GM18907 (cell line): ENCODE measurements at regions not wholly inside any gene's neighbourhood (a gene's known extent, or its start where the extent isn't known, plus 50 kb on each side); places are given as distances from the start of the nearest gene placed in this dataset.
"Not testable (repeated sequence)": the region's sequence is repeated elsewhere in the genome, so short reads cannot be mapped to it uniquely, and the experiment has no call there.

ENCODE experiments used
- ATAC-seq: cut with Tn5 transposase; IDR thresholded peaks from one replicate; pipeline ENCODE4 v1.9.1; 2021; ENCODE audit warnings: mild to moderate bottlenecking, moderate library complexity; ENCODE audit not compliant: unreplicated experiment

DNA sequence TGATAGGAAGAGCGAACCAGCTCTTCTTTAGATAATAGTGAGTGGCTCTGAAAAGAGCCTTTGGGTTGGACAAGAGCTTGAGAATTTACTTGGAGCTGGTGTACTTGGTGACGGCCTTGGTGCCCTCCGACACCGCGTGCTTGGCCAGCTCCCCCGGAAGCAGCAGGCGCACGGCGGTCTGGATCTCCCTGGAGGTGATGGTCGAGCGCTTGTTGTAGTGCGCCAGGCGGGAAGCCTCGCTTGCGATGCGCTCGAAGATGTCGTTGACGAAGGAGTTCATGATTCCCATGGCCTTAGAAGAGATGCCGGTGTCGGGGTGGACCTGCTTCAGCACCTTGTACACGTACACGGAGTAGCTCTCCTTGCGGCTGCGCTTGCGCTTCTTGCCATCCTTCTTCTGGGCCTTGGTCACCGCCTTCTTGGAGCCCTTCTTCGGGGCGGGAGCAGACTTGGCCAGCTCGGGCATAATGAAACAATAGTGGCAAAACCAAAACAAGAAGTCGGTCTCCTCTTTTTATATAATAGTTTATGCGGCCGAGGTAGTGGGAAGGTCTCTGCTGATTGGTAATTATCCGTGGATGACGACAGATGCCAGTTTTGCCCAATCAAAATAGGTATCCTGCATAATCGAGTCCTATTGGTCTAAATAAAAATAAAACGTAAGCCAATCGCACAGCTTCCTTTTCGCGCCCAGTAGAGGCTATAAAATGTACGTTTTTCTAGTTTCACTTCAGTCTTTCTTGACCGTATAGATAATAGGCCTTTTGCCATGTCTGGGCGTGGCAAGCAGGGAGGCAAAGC is 104.6 kb downstream of the OR2B2 start:
- peak; percentile 71 for ATAC-seq

DNA sequence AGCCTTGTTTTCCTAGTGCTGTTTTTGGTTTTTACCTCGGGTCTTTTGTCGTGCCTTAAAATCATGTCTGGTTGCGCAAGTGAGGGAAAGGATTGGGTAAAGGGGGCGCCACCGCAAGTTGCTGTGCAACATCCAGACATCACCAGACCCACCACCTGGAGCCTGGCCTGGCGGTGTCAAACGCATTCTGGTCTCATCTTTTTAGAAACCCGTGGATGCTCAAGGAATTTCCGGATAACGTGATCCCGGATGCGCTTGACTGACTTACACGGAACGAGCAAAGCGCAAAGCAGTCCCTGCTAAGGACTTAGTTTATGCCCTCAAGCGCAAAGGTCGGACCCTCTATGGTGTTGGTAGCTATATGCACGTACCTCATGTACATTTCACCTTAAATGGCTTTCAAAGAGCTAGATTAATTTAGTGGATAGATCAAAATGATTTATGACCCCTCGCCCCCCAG is 105.2 kb downstream of the OR2B2 start:
- ATAC-seq = no peak

- no peak for ATAC-seq
Measured at GRCh38 chr6:27805347-27805746, 106.8 kb downstream of the OR2B2 start.

DNA sequence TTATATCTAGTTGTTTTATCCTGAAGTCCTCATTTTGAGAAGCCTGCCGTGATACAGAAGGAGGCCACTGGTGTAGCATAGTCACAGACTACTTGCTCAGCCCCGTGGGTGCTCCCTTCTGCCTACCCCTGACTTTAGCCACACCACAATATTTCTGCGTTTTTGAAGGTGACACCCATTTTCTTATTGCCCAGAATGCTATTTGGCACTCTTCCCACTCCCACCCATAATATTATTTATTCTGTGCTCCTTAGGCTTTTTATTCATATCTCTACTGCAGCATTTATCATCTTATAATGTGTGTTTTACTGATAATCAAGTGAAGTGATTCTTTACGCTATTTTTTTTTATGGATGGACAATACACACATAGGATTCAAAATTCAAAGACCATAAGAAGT is 107.3 kb downstream of the OR2B2 start:
- no peak for ATAC-seq

GRCh38 chr6:27800731-27801373 is 111.3 kb downstream of the OR2B2 start:
- no peak for ATAC-seq

GRCh38 chr6:27797960-27798359 is 114.2 kb downstream of the OR2B2 start:
- ATAC-seq = no peak

GRCh38 chr6:27796736-27797481 is 115.3 kb downstream of the OR2B2 start:
- not testable (repeated sequence) for ATAC-seq

DNA sequence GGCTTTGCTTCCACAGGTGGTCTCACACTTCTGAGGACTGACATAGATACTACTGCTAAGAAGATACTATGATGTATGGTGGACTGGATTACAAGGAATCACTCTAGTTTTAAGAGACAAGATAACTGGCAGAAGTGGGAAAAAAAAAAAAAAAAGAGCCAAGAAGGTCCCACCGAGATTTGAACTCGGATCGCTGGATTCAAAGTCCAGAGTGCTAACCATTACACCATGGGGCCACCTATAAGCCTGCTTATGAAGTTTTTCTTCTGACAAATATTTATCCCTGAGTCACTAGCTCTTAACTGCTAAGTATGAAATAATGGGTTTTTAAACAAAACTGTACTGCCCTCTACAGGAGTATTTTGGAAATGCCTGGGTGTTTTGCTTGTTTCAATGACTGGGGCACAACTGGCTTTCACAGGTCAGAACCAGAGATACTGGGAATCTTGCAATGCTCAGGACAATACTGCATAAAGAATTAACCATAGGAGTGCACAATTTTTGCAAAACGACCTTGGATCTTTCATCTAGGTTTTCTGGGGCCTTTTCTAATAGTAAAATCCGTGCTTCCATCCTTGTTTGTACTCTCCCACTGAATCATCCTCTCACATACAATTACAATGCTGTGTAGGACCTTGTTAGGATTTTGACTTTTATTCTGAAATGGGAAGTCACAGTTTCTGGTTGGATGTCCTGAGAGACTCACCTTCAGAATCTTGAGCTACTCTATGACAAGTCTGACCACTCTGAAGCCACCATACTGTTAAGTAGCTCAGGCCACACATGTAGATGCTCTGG is 116.3 kb downstream of the OR2B2 start:
- peak; percentile 58 for ATAC-seq

- no peak for ATAC-seq
Measured at GRCh38 chr6:27791182-27791943, 120.8 kb downstream of the OR2B2 start.

- ATAC-seq = not testable (repeated sequence)
Measured at GRCh38 chr6:27788376-27788775, 123.8 kb downstream of the OR2B2 start.

GRCh38 chr6:27786048-27786447 is 126.1 kb downstream of the OR2B2 start:
- no peak for ATAC-seq

GRCh38 chr6:27785294-27785693 is 126.9 kb downstream of the OR2B2 start:
- ATAC-seq = no peak

DNA sequence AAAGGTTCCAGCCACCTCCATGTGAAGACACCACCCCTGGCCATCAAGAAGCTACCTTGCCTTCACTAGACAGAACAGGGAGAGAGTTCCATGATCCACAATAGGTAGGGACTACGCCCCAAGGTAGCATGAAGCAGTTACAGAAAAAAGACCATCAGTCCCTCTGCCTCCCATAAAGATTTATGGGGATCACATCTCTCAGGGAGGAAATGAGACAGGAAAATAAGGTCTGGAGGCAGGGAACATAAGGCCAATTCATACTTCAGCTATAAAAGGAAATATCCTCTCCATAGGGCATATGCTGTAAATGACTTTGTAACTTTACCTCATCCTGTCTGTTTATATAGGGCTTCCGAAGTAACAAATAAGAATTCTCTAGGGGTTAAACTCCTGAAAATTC is 129.4 kb downstream of the OR2B2 start:
- ATAC-seq = no peak

- ATAC-seq = no peak
Measured at GRCh38 chr6:27778625-27779417, 133.4 kb downstream of the OR2B2 start.

DNA sequence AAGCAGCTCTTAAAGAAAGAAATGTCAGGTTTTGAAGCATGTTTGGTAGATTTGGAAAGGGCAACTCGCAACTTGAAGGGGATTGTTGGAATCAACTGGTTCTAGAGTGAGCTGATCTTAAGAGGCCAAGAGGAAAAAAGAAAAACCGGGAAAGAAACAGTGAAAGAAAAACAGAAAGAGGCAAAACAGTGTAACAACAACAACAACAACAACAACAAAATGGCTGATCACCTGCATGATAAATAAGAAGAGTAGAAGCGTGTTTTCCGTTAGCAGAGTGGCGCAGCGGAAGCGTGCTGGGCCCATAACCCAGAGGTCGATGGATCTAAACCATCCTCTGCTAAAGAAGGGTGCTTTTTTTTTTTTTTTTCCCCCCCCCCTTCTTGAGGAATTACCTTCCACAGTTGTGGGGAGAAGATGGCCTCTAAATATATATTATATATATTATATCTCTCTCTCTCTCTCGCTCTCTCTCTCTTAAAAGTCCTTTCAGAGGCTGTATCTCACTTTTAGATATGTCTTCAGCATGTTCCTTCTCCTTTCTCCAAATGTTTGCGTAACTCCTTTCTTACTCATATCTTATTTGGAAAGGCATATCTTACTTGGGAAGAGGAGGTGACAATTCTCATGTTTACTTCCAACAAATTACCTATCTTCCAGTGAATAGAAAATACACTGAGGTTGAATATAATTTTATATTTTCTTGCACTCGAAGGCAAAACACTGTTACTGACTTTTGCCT is 134.4 kb downstream of the OR2B2 start:
- ATAC-seq = no peak

GRCh38 chr6:27777126-27777525 is 135.1 kb downstream of the OR2B2 start:
- no peak for ATAC-seq

DNA sequence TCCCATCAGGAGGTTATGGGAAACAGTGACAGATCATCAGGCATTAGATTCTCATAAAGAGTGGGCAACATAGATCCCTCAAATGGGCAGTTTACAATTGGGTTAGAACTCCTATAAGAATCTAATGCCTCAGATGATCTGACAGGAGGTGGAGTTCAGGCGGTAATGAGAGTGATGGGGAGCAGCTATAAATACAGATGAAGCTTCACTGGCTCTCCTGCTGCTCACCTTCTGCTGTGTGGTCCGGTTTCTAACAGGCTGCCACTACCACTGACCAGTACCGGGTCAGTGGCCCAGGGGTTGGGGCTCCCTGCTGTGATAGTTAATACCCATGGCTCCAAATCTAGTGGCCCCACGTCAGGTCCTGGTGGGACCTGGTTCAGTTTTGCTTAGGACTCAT is 135.7 kb downstream of the OR2B2 start:
- ATAC-seq = no peak

DNA sequence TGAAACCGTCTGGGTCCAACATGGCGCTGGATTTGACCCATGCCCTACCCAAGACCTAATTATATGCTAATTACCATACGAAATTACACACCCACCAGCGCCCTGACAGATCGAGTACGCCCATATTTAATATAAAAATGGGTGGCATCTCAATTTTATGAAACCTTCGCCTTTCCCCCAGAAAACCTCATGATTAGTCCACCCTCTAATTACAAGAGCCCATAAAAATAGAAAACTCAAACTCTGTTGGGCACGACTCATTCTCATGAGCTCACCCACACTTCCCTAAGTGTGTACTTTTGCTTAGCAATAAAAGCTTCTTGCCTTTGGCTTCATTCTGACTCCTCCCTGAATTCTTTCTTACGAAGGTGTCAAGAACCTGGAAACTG is 136.4 kb downstream of the OR2B2 start:
- ATAC-seq = no peak
